Non-pigmented ciliary epithelial cell (primary cell): ENCODE measurements at regions not wholly inside any gene's neighbourhood (a gene's known extent, or its start where the extent isn't known, plus 50 kb on each side); places are given as distances from the start of the nearest gene placed in this dataset.
A peak's percentile ranks its signal among the peaks of the same experiment; 100 is the strongest.

Source experiments
- DNase-seq: peaks from one replicate; pipeline ENCODE4 v3.0.0-alpha.2; 2010; ENCODE audit warnings: low read depth

- no peak for DNase-seq
Observed at GRCh38 chr10:4688601-4689000, 137.4 kb upstream of the AKR1E2 start.

GRCh38 chr10:4688168-4688567, 137.8 kb upstream of the AKR1E2 start:
- DNase-seq = no peak

GRCh38 chr10:4687397-4687796, 138.6 kb upstream of the AKR1E2 start:
- no peak for DNase-seq

GRCh38 chr10:4686644-4686996, 139.4 kb upstream of the AKR1E2 start:
- DNase-seq = peak; percentile 96

GRCh38 chr10:4685904-4686643, 139.9 kb upstream of the AKR1E2 start:
- no peak for DNase-seq

- DNase-seq = no peak
Observed at GRCh38 chr10:4685491-4685890, 140.5 kb upstream of the AKR1E2 start.

GRCh38 chr10:4684434-4684833, 141.6 kb upstream of the AKR1E2 start:
- no peak for DNase-seq

- no peak for DNase-seq
Observed at GRCh38 chr10:4683838-4684237, 142.2 kb upstream of the AKR1E2 start.

- no peak for DNase-seq
Observed at GRCh38 chr10:4683137-4683536, 142.9 kb upstream of the AKR1E2 start.

GRCh38 chr10:4678951-4679671, 146.9 kb upstream of the AKR1E2 start:
- no peak for DNase-seq

GRCh38 chr10:4678023-4678950, 147.7 kb upstream of the AKR1E2 start:
- peak; percentile 89 for DNase-seq

- DNase-seq = no peak
Observed at GRCh38 chr10:4677296-4678021, 148.5 kb upstream of the AKR1E2 start.

GRCh38 chr10:4676566-4676965, 149.4 kb upstream of the AKR1E2 start:
- DNase-seq = no peak

- no peak for DNase-seq
Observed at GRCh38 chr10:4675808-4676207, 150.2 kb upstream of the AKR1E2 start.

GRCh38 chr10:4673279-4674040, 152.5 kb upstream of the AKR1E2 start:
- DNase-seq = no peak

- DNase-seq = no peak
Observed at GRCh38 chr10:4672201-4672600, 153.8 kb upstream of the AKR1E2 start.

GRCh38 chr10:4671451-4672145, 154.4 kb upstream of the AKR1E2 start:
- DNase-seq = no peak

GRCh38 chr10:4670737-4671136, 155.3 kb upstream of the AKR1E2 start:
- no peak for DNase-seq

- DNase-seq = no peak
Observed at GRCh38 chr10:4669585-4669984, 156.4 kb upstream of the AKR1E2 start.

- DNase-seq = peak; percentile 99
Observed at GRCh38 chr10:4663162-4663992, 162.6 kb upstream of the AKR1E2 start.
